HEK293 (cell line): ENCODE measurements at regions not wholly inside any gene's neighbourhood (a gene's known extent, or its start where the extent isn't known, plus 50 kb on each side); places are given as distances from the start of the nearest gene placed in this dataset.

Experiments used
- BCL11B ChIP-seq: fragments of 450-650 bp; formaldehyde crosslinking; IDR thresholded peaks from 2 replicates; pipeline ENCODE4 v1.5.1; 2016; ENCODE audit warnings: low read depth, missing biosample characterization, missing genetic modification characterization
- ZBTB11 ChIP-seq: fragments of 450-650 bp; formaldehyde crosslinking; conservative IDR thresholded peaks from 2 replicates; pipeline ENCODE4 v1.5.1; 2016; ENCODE audit warnings: low read depth, missing biosample characterization, missing genetic modification characterization
- ZBTB7A ChIP-seq: fragments of 450-650 bp; formaldehyde crosslinking; IDR thresholded peaks from 2 replicates; pipeline ENCODE4 v1.5.1; 2016; ENCODE audit warnings: low read depth, missing biosample characterization, missing genetic modification characterization
- ZFP41 ChIP-seq: fragments of 450-650 bp; formaldehyde crosslinking; IDR thresholded peaks from 2 replicates; pipeline ENCODE4 v1.5.1; 2016; ENCODE audit warnings: missing biosample characterization, missing genetic modification characterization, borderline replicate concordance
- ZNF2 ChIP-seq: fragments of 450-650 bp; formaldehyde crosslinking; IDR thresholded peaks from 2 replicates; pipeline ENCODE4 v1.5.1; 2016; ENCODE audit warnings: missing biosample characterization, missing genetic modification characterization
- ZNF416 ChIP-seq: fragments of 450-650 bp; formaldehyde crosslinking; IDR thresholded peaks from 2 replicates; pipeline ENCODE4 v1.5.1; 2016; ENCODE audit warnings: missing biosample characterization, missing genetic modification characterization
- ZNF521 ChIP-seq: fragments of 450-650 bp; formaldehyde crosslinking; IDR thresholded peaks from 2 replicates; pipeline ENCODE4 v1.5.1; 2017; ENCODE audit warnings: missing biosample characterization, mild to moderate bottlenecking, missing genetic modification characterization
- ZNF658 ChIP-seq: fragments of 450-650 bp; formaldehyde crosslinking; IDR thresholded peaks from 2 replicates; pipeline ENCODE4; 2016; ENCODE audit warnings: missing biosample characterization, missing genetic modification characterization
- ZNF777 ChIP-seq: fragments of 450-650 bp; formaldehyde crosslinking; IDR thresholded peaks from 2 replicates; pipeline ENCODE4 v1.5.1; 2017; ENCODE audit warnings: missing biosample characterization, missing genetic modification characterization, borderline replicate concordance
- TF ChIP-seq, protein P1 (sequence below): fragments of 450-650 bp; formaldehyde crosslinking; IDR thresholded peaks from 2 replicates; pipeline ENCODE4 v1.5.1; 2016; ENCODE audit warnings: missing biosample characterization, missing genetic modification characterization
- TF ChIP-seq, protein P2 (sequence below): fragments of 450-650 bp; formaldehyde crosslinking; IDR thresholded peaks from 2 replicates; pipeline ENCODE4 v1.5.1; 2016; ENCODE audit warnings: missing biosample characterization, missing genetic modification characterization
- TF ChIP-seq, protein P3 (sequence below): fragments of 450-650 bp; formaldehyde crosslinking; IDR thresholded peaks from 2 replicates; pipeline ENCODE4 v1.5.1; 2016; ENCODE audit warnings: missing biosample characterization, missing genetic modification characterization

GRCh38 chr18:51639541-51639940, 442.1 kb upstream of the MEX3C start:
- TF ChIP-seq, protein P1, sequence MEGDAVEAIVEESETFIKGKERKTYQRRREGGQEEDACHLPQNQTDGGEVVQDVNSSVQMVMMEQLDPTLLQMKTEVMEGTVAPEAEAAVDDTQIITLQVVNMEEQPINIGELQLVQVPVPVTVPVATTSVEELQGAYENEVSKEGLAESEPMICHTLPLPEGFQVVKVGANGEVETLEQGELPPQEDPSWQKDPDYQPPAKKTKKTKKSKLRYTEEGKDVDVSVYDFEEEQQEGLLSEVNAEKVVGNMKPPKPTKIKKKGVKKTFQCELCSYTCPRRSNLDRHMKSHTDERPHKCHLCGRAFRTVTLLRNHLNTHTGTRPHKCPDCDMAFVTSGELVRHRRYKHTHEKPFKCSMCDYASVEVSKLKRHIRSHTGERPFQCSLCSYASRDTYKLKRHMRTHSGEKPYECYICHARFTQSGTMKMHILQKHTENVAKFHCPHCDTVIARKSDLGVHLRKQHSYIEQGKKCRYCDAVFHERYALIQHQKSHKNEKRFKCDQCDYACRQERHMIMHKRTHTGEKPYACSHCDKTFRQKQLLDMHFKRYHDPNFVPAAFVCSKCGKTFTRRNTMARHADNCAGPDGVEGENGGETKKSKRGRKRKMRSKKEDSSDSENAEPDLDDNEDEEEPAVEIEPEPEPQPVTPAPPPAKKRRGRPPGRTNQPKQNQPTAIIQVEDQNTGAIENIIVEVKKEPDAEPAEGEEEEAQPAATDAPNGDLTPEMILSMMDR (tag by site-specific recombination), result no peak
- TF ChIP-seq ZBTB11 (no peak), ZNF521 (tag by site-specific recombination) (no peak), ZNF2 (tag by site-specific recombination) (no peak), BCL11B (tag by site-specific recombination) (no peak), ZNF658 (tag by site-specific recombination) (no peak), ZFP41 (no peak), ZBTB7A (tag by site-specific recombination) (no peak), ZNF777 (tag by site-specific recombination) (no peak), ZNF416 (no peak)
- TF ChIP-seq, protein P2, sequence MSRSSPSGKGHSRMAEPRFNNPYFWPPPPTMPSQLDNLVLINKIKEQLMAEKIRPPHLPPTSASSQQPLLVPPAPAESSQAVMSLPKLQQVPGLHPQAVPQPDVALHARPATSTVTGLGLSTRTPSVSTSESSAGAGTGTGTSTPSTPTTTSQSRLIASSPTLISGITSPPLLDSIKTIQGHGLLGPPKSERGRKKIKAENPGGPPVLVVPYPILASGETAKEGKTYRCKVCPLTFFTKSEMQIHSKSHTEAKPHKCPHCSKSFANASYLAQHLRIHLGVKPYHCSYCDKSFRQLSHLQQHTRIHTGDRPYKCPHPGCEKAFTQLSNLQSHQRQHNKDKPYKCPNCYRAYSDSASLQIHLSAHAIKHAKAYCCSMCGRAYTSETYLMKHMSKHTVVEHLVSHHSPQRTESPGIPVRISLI, result no peak
- TF ChIP-seq, protein P3, sequence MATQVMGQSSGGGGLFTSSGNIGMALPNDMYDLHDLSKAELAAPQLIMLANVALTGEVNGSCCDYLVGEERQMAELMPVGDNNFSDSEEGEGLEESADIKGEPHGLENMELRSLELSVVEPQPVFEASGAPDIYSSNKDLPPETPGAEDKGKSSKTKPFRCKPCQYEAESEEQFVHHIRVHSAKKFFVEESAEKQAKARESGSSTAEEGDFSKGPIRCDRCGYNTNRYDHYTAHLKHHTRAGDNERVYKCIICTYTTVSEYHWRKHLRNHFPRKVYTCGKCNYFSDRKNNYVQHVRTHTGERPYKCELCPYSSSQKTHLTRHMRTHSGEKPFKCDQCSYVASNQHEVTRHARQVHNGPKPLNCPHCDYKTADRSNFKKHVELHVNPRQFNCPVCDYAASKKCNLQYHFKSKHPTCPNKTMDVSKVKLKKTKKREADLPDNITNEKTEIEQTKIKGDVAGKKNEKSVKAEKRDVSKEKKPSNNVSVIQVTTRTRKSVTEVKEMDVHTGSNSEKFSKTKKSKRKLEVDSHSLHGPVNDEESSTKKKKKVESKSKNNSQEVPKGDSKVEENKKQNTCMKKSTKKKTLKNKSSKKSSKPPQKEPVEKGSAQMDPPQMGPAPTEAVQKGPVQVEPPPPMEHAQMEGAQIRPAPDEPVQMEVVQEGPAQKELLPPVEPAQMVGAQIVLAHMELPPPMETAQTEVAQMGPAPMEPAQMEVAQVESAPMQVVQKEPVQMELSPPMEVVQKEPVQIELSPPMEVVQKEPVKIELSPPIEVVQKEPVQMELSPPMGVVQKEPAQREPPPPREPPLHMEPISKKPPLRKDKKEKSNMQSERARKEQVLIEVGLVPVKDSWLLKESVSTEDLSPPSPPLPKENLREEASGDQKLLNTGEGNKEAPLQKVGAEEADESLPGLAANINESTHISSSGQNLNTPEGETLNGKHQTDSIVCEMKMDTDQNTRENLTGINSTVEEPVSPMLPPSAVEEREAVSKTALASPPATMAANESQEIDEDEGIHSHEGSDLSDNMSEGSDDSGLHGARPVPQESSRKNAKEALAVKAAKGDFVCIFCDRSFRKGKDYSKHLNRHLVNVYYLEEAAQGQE (tag by site-specific recombination), result no peak
